ENCODE measurements at regions not wholly inside any gene's neighbourhood (a gene's known extent, or its start where the extent isn't known, plus 50 kb on each side); places are given as distances from the start of the nearest gene placed in this dataset.

DNA sequence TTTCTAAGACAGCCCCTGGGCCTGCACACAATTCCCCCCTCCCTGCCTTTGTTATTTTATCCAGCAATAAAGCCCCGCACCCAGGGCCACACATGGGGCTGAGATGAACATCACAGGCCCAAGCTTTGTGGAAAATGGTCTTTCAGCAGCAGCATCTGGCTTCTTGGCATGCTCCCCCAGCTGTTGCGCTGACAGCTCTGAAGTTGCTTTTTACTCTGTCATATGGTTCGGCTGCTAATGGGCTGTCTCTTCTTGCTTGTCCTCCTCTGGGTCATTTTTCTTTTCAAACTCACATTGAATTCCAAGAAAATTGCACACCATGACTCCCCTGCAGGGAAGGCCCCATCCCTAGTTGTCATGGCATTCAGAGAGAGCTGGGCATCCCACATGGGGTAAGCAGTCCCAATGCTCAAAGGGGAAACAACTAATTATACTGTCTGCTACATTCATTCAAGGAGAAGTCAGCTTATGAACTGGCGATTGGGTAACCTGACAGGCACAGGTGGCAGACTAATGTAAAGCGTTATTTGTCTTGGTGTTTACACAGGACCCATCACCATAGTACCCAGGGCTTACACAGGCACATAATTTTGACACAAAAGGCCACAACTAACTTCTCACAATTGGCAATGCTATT lies 74.0 kb upstream of the CDKN3 start:
- no peaks in the 10 kb centered on the region for H3K9me3 ChIP-seq
- DNase-seq = peak; percentile 39 to 42
- 68 to 69% methylated on average over 5 of the region's 5 CpGs for WGBS, 2 donors
- intact Hi-C loops (cut with DNase I) = no loop called here
- no peaks in the 10 kb centered on the region for H3K27me3 ChIP-seq
- no peak overlapping the region for H3K4me3 ChIP-seq (replicated peaks in 1 of 3)
- H3K4me1 ChIP-seq = peaks cover 27 to 39% of the 10 kb centered on the region in 2 donors
- no peaks in the 10 kb centered on the region for H3K36me3 ChIP-seq
- no peak for TF ChIP-seq POLR2A (IDR thresholded peaks at IDR 0.05)
- TF ChIP-seq, protein P1, sequence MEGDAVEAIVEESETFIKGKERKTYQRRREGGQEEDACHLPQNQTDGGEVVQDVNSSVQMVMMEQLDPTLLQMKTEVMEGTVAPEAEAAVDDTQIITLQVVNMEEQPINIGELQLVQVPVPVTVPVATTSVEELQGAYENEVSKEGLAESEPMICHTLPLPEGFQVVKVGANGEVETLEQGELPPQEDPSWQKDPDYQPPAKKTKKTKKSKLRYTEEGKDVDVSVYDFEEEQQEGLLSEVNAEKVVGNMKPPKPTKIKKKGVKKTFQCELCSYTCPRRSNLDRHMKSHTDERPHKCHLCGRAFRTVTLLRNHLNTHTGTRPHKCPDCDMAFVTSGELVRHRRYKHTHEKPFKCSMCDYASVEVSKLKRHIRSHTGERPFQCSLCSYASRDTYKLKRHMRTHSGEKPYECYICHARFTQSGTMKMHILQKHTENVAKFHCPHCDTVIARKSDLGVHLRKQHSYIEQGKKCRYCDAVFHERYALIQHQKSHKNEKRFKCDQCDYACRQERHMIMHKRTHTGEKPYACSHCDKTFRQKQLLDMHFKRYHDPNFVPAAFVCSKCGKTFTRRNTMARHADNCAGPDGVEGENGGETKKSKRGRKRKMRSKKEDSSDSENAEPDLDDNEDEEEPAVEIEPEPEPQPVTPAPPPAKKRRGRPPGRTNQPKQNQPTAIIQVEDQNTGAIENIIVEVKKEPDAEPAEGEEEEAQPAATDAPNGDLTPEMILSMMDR (IDR thresholded peaks at IDR 0.05) = no peak
- H3K27ac ChIP-seq = peak overlapping the region; percentile 89 to 97 (median 96)

GRCh38 chr14:54325766-54326165 lies 71.0 kb upstream of the CDKN3 start:
- Histone ChIP-seq H3K9me3 (no peaks in the 10 kb centered on the region), H3K27ac (no peak overlapping the region), H3K36me3 (no peaks in the 10 kb centered on the region), H3K4me1 (peaks cover 20 to 40% of the 10 kb centered on the region in 2 donors), H3K27me3 (no peaks in the 10 kb centered on the region), H3K4me3 (replicated peaks in 1 of 3) (no peak overlapping the region)
- no peak for DNase-seq
- TF ChIP-seq POLR2A (IDR thresholded peaks at IDR 0.05) = no peak
- TF ChIP-seq, protein P1 (IDR thresholded peaks at IDR 0.05) = no peak
- 81 to 92% methylated on average over 1 of the region's 1 CpG for WGBS, 2 donors
- intact Hi-C loops (cut with DNase I) = no loop called here

- no peaks in the 10 kb centered on the region for H3K27me3 ChIP-seq
- intact Hi-C loops (cut with DNase I) = no loop called here
- H3K27ac ChIP-seq = peak overlapping the region; percentile 39 to 64 (median 52)
- TF ChIP-seq, protein P1 (IDR thresholded peaks at IDR 0.05) = peak; percentile 24 to 98 (median 85)
- no peak for TF ChIP-seq POLR2A (IDR thresholded peaks at IDR 0.05)
- WGBS, 2 donors = 26 to 27% methylated on average over 11 of the region's 11 CpGs
- H3K4me1 ChIP-seq = peaks cover 5 to 25% of the 10 kb centered on the region in 2 donors
- DNase-seq = peak; percentile 79 to 83
- H3K4me3 ChIP-seq (replicated peaks in 1 of 3) = no peak overlapping the region
- no peaks in the 10 kb centered on the region for H3K9me3 ChIP-seq
- no peaks in the 10 kb centered on the region for H3K36me3 ChIP-seq
These were observed 67.6 kb upstream of the CDKN3 start for GRCh38 chr14:54329082-54329695.

- Histone ChIP-seq H3K27me3 (no peaks in the 10 kb centered on the region), H3K9me3 (no peaks in the 10 kb centered on the region), H3K4me3 (replicated peaks in 1 of 3) (no peak overlapping the region), H3K36me3 (no peaks in the 10 kb centered on the region), H3K4me1 (peaks cover 5 to 25% of the 10 kb centered on the region in 2 donors), H3K27ac (peak overlapping the region in 1 of 3 donors; percentile 1)
- no peak for TF ChIP-seq POLR2A (IDR thresholded peaks at IDR 0.05)
- TF ChIP-seq, protein P1 (IDR thresholded peaks at IDR 0.05) = no peak
- intact Hi-C loops (cut with DNase I) = loop anchor here (10.0 kb wide), 2 partner anchors 156 to 396 kb away; no protein-coding TSS in a partner anchor
- DNase-seq = no peak
- WGBS, 2 donors = 78 to 82% methylated on average over 5 of the region's 5 CpGs
These were observed 65.9 kb upstream of the CDKN3 start for GRCh38 chr14:54330876-54331275.

- no peak for DNase-seq
- Histone ChIP-seq H3K27me3 (no peaks in the 10 kb centered on the region), H3K9me3 (no peaks in the 10 kb centered on the region), H3K36me3 (no peaks in the 10 kb centered on the region), H3K4me3 (replicated peaks in 1 of 3) (no peak overlapping the region), H3K27ac (no peak overlapping the region), H3K4me1 (peaks cover 5 to 25% of the 10 kb centered on the region in 2 donors)
- TF ChIP-seq, protein P1 (IDR thresholded peaks at IDR 0.05) = no peak
- no peak for TF ChIP-seq POLR2A (IDR thresholded peaks at IDR 0.05)
- intact Hi-C loops (cut with DNase I) = loop anchor here (10.0 kb wide), 2 partner anchors 157 to 397 kb away; no protein-coding TSS in a partner anchor
- 58 to 78% methylated on average over 5 of the region's 5 CpGs for WGBS, 2 donors
These were observed 65.3 kb upstream of the CDKN3 start for GRCh38 chr14:54331516-54331915.
